ENCODE measurements at regions not wholly inside any gene's neighbourhood (a gene's known extent, or its start where the extent isn't known, plus 50 kb on each side); places are given as distances from the start of the nearest gene placed in this dataset.
"Not testable (repeated sequence)": the region's sequence is repeated elsewhere in the genome, so short reads cannot be mapped to it uniquely, and the experiment has no call there.

DNA sequence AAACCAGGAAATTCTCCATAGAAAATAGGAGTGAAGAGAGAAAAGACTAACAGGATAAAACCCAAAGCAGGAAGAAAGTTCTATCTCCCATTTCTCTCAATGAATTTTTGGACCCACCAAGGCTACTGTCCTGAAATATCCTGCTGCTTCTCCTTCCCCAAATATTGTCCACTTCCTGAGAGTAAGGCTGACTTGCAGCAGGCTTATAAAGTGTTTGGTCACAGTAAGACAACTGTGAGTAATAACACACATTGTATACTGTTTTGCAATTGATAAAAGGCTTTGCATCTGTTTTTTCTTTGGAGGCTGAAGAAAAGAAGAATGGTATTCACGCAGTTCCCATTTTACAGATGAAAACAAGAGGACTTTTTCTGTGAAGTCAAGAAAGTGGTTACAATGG is 52.8 kb downstream of the FOXD4L6 start:
- not testable (repeated sequence) for DNase-seq (ENCODE audit: low spot score)

DNA sequence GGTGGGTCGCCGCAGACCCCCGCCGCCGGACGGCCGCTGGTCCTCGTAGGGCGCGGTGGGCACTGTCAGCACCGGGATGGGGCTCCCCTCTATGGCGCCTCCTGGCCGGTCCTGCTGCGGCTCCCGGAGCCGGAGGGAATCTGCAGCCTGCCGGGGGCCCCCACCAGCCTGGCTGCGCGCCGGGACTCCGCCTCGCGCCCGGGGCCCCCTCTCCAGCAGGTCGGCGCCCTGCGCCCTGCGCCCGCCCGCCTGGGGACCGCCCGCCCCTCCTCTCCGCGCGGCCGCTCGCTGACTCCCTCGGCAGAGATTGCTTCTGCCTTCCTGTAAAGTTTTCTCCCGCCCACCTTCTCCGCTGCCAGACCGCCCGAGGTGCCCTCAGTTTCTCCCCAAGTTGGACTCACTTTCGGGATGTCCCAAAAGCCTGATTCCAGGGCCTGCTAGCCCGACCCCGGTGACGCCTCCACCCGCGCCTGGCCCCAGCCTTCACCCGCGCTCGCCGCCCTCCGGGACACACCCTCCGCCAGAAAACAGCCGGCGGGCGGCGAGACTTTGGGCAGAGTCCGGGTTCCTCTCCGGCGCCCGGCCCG is 54.0 kb downstream of the FOXD4L6 start:
- peak; percentile 28 for DNase-seq (ENCODE audit: low spot score)

DNA sequence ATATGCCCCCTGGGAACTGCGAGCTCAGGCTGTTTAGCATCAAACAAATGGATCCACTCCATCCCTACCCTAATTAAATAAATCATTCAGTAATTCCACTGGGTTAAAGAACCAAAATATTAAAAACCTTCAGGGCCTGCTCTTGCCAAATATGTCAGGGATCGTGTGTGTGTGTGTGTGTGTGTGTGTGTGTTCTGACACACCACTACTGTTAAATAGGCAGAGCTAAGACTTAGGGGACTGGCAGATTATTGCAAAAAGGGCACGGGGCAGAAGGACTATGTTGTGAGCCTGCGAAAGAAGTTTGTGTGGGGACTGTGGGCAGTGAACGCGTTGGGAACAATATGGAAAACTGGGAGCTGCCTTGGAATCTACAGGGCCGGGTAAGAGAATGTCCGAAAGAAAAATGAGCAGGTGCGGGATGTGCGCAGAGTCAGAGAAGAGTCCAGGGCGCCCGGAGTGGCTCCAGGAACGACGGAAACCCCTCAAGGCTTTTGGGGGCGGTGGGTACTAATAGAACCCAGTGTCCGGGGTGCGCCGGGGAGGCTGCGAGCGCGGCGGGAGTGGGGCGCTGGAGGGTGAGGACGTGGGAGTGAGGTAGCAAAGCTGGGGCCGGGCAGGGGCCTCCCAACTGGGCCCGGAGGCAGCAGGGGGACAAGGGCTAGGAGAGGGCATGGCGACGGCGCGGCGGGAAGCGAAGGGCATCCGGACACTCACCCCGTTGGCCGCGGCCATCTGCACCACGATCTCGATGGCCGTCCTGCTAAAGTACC is 54.8 kb downstream of the FOXD4L6 start:
- DNase-seq (ENCODE audit: low spot score), result not testable (repeated sequence)

DNA sequence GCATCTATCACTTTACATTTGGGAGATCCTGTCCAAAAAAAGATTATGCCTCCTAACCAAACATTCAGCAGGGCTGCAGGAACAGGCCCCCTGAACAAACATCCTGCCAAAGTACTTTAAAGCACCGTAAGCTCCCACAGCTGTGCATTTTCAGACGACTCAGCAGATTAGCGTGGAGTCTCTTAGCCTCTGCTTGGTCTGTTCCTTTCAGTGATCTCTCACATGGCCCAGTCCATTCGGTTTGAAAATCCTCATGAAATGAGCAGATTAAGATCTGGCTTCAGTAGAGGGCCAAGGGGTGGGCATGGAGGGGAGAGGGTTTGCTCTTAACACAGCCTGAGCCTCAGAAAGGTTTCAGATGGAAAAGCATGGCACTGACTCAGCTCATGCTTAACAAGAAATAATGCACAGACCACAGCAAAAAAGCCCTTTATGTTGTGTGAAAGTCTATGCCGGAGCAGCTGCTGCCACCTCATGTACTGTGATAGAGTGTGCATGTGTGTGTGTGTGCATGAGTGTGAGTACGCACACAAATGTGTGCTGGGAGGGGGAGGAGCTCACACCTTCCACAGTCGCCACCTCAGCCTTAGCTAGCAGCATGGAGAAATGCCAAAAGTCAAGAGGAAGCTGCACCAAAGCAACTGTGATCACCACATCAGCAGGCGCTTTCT is 64.2 kb downstream of the FOXD4L6 start:
- DNase-seq (ENCODE audit: low spot score), result peak; percentile 3

DNA sequence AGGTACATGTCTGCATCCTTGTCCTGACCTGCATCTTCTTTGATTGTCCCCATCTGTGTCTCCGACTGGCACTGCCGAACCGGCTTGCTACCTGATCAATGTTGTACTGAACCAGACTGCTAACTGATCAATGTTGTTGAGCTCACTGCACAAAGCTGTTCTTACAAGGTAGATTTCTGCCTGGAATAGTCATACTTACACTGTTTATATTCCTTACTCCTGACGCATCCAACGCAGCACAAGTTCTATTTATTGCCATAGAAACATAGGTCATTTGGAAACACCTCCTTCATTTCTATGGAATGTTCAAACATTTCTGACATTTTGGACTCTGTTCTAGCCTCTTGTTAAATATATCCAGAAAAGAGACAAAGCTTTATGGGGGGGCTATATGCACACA is 65.2 kb downstream of the FOXD4L6 start:
- not testable (repeated sequence) for DNase-seq (ENCODE audit: low spot score)

DNA sequence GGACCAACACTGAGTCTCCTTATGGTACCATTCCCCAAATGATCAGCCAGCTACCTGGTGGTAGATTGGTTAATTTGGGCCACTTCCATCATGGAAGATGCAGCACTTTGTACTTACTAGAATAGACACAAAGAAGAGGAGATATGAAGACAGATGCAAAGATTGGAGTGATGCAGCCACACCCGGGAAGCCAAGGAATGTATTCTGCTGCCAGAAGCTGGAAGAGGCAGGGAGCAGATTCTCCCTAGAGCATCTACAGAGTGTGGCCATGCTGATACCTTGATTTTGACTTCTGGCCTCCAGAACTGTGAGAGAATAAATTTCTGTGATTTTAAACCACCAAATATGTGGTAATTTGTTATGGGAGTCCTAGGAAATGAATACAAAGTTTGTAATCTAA is 68.9 kb downstream of the FOXD4L6 start:
- not testable (repeated sequence) for DNase-seq (ENCODE audit: low spot score)

DNA sequence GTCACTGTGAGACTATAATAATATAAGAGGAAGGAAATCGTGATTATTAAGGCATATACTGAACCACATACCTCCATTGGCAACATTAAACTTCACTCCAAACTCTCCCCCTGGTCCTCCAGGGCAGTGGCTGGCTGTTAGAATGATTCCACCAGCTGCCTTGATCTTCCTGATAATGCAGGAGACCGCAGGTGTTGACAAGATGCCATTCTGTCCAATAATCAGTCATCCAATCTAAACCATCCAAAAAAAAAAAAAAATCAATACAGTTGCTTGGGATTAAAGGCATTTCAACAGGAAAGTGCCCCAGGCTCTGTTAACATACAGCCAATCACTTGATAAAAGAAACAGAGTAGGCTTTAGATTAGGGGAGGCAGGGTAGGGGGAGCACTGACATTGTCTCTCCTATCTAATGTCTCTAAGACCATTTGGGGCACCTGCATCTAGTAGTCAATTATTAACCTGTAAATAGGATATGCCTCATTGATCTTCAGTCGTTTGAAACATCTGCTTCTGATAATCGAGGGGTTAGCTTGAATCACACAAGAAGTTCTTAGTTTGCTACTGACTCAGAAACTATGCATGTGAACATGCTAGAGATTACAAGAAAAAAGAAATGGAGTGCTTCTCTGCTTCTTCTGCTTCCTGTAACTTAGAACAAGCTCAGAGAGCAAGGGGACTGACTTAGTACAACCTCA is 74.7 kb downstream of the FOXD4L6 start:
- DNase-seq (ENCODE audit: low spot score), result not testable (repeated sequence)

DNA sequence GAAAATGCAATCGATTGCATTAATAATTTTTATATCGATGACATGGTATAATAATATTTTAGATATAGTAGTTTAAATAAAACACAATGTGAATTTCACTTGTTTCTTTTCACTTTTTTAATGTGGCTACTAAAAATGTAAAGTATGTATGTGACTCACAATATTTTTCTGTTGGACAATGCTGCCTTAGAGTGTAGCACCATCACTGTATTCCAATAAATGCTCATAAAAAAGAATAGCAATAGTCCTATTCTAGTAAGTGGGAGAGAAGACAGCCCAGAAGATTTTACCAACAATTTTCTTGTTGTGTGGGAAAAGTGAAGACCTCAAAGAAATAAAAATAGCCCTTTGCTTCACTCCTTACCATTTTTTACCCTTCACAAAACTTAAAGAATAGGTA is 79.8 kb downstream of the FOXD4L6 start:
- DNase-seq (ENCODE audit: low spot score), result not testable (repeated sequence)

DNA sequence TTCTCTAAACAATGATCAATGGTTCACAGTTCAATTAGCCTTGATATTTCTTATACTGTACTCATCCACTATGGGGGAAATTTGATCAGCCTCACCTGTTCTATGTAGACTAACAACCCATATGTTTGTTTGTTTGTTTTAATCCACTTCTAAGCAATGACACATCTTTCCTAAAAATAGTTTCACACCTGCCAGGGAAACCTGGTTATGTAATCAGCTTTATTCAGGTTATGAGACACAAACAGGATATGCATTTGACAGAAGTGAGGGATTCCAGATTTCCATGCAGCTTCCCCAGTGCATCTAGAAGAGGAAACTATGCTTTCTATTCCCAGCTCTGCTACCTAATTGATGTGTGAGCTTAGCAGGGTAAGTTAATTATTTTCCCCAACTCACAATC is 80.7 kb downstream of the FOXD4L6 start:
- DNase-seq (ENCODE audit: low spot score), result not testable (repeated sequence)

DNA sequence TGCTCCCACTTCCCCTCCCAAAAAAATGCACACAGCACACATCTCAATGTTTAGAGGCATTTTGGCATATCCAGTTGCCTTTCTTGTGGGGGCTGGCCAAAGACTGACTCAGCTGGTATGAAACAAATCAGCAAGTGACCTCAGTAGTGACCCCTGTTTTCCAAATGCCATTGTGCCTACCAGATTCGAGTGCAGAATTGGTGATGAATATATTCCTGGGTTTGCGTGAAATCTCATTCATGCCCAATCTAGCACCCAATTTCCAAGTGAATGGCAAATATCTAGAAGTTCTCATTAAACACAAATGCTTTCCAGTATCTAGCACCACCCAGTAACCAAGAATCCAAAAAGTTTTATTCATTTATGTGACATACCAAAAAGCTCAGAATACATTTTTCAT is 83.6 kb downstream of the FOXD4L6 start:
- DNase-seq (ENCODE audit: low spot score), result not testable (repeated sequence)

DNA sequence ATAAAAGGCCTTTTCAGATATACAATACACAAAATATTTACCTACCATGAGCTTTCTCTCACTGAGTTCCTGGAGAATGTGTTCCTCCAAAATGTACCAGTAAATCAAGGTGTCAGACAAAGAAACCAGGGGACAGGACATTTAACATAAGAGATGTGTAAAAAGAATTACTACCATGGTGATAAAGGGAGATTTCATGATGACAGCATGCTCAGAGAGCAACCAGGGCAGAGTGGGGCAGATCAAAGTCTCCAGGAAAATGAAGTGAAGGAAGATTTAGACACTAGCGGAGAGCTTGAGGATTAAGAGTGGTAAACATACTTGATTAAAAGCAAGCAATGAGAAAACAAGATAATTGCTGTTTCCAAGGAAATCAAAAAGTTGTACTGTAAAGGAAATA is 85.0 kb downstream of the FOXD4L6 start:
- not testable (repeated sequence) for DNase-seq (ENCODE audit: low spot score)

DNA sequence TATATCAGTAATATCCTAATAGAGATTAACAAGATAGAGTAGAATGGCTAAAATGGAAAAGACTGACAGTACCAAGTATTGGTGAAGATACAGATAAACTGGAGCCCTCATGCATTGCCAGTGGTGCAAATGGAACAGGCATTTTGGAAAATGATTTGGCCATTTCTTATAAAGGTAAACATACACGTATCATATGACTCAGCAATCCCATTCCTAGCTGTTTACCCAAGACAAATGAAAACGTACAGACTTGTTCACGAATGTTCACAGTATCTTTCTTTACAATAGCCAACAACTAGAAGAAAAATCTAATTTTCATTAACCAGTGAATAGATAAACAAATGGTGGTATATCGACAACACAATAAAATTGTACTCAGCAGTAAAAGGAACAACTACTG is 86.4 kb downstream of the FOXD4L6 start:
- DNase-seq (ENCODE audit: low spot score), result not testable (repeated sequence)

DNA sequence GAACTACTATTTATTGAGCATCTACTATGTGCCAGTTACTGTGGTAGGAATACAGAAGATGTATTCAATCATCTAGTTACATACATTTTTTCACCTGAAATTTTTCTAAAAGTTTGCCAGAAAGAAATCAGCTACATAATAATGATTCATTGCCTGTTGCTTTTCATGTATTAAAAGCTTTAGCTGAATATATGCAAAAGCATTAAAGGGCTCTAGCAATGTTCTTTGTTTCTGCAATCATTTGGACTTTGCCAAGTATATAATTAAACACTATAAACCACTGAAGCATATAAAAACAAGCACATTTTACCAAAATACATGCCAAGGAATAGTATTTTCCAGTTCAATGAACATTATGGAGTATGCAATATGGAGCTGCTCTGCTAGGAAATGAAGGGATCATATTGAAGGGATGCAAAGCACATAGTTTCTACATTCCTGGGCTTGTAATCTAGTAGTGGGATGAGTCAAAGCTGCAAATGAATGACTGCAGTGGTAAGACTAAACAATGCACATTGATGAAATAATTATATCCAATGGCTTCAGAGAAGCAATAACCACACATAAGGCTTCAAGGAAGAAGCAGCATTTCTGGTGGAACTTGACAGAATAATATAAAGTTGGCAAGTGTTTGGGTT is 87.7 kb downstream of the FOXD4L6 start:
- not testable (repeated sequence) for DNase-seq (ENCODE audit: low spot score)

DNA sequence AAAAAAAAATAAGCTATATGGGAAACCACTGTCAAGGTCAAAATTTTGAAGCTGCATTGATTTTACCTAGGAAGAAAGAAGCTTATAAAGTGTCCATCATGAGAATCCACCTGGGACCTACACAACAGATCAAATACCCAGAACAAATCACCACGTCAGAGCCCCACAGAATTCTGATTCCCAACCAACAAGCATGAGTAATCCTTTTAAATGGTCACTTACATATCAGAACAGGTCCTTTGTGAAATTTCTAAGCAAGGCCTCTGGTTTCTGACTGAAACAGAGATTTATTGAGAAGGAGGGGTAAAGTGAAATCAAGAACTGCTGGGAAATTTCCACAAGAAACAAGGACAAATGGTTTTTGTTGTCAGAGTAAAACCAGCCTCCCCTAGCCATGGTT is 93.2 kb downstream of the FOXD4L6 start:
- DNase-seq (ENCODE audit: low spot score), result not testable (repeated sequence)

DNA sequence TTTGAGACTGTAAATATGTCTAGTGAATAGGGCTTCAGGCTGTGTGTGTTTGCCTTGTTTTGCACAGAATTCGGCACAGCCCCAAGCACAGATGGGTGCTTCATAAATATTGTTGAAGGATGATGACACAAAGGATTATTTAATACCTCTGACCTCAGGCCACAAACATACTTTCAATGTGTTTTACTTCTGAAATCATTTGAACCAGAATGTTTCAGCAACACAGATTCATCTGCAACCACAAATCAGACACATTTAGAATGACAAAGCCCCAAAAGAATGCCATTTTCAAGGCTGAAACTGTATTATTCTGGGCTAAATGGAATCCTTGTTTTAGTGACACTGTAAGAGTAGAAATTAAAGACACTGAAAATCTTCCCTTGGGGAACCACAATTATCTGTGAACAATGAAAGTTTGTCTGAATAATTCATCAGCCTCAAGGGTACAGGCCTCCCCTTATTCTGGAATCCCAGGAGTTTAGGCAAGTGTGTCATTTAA is 93.7 kb downstream of the FOXD4L6 start:
- not testable (repeated sequence) for DNase-seq (ENCODE audit: low spot score)

DNA sequence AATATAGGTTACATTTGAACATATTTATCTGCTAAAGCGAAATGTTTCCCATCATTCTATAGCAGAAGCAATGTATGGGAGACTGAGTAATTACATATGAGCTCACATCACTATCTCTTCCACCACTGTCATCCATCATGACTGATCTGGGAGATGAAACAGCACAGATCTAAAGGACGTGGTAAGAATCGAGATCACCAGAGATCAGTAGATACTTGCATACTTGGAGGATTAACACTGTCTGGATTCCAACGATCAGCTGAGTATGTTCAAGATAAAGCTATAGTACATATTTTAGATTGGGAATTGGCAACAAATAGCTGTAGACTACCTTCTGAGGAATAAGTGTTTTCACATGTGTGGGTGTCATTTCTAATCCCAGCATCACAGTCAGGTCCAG is 94.6 kb downstream of the FOXD4L6 start:
- not testable (repeated sequence) for DNase-seq (ENCODE audit: low spot score)

DNA sequence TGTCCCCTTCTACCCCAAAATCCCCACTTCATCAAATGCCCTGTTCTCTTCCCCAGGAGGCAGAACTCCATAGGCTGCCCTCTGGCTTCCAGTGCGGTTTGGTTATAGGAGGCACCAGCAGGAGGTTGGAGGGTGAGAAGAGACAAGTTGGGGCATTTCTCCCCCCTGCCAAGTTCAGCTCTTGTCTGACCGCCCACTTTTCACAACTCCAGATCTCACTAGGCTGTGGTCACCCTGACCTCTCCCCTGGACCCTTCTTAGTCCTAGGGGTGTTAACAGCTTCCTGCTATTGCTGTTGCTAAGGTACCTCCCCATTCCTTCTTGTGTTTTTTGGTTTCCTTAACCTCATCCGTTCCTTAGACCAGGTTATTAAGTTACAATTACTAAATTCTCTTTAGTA is 95.1 kb downstream of the FOXD4L6 start:
- not testable (repeated sequence) for DNase-seq (ENCODE audit: low spot score)

DNA sequence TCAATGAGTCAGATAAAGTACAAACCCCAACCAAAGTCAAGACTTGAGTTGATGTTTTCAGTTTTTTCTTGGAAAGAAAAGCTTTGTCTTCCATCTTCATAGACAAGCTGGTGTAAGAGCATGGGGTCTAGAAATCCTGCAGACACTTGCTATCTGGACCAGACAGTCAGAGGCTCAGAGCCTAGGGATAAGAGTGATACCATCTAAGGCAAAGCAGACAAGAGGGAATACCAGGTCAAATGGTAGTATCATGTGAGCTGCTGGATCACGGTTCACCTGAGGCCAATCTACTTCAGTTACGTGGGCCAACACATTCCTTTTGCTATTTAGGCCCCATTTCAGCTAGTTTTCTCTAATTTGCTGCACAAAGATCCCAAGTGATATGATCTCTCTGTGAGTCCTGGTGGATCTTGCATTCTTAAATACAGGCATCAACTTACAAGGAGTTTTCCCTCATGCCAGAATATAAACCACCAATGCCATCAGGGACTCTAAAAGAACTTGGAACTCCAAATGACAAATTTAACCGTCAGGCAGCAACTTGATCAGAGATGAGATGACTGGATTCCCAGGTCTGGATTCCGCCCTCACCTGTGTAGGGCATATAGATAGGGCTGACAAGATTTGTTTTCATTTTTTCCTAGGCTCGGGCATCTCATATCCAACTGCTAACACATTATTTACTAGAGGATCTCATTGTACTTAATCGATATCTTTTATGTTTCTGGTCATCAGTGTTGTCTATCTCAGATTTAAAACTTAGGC is 101.4 kb downstream of the FOXD4L6 start:
- DNase-seq (ENCODE audit: low spot score), result not testable (repeated sequence)

DNA sequence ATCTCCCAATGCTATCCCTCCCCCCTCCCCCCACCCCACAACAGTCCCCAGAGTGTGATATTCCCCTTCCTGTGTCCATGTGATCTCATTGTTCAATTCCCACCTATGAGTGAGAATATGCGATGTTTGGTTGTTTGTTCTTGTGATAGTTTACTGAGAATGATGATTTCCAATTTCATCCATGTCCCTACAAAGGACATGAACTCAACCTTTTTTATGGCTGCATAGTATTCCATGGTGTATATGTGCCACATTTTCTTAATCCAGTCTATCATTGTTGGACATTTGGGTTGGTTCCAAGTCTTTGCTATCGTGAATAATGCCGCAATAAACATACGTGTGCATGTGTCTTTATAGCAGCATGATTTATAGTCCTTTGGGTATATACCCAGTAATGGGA is 106.1 kb downstream of the FOXD4L6 start:
- DNase-seq (ENCODE audit: low spot score), result not testable (repeated sequence)

DNA sequence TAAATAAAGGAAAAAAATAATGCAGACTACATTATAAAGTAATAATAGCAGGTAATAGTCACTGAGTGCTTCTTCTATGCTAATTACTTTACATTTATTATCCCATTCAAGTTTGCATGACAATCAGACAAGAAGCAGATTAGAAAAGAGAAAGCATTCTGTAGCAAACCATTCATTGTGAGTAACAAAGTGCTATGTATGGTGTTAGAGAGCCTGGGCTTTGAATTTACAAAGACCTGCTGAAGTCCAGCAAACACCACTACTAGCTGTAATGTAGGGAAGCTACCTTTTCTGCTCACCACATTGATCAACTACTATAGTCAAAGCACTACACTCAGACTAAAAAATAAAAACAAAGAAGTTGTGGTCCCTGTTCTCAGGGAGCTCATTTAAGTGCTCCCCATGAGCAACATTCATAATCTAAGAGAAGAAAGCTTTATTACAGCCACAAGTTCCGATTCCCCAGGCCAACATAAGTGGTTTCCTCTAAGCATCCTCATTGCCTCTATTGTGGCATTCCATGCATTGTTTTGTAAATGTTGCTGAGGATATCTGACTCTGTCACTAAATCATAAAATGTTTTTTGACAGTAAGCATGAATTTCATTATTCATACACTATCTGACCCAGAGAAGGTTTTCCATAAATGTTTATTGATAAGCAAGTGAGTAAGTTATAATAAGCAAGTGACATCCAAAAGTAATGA is 108.5 kb downstream of the FOXD4L6 start:
- not testable (repeated sequence) for DNase-seq (ENCODE audit: low spot score)
